ENCODE measurements at regions not wholly inside any gene's neighbourhood (a gene's known extent, or its start where the extent isn't known, plus 50 kb on each side); places are given as distances from the start of the nearest gene placed in this dataset.
A peak's percentile ranks its signal among the peaks of the same experiment; 100 is the strongest.

DNA sequence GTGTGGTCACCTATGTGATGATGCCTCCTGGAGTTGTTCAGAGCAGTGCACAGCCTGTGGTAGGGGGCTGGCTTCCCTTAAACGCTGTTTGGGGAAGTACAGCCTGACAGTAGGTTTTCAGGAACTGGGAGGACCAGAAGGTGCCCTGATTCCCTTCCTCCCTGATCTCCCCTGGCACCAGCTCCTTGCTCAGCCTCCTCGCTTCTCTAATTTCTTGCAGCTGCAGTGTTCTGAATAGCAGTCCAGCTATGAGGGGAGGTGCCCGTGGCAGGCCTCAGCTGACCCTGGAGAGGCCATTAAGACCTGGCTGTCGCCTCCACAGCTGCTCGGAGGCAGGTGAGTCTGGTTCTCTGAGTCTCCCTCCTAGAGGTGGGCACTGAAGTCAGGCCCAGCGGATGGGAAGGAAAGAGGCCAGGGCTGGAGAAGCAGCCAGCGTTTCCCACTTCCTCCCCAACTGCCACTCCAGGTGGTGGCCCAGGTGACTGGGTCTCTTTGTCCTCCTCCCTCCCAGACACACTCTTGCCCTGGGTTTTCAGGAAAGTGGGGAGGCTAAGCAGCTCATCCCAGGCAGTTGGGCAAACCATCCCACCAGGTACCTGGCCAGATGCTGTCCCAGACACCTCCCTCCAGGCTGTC, 52.0 kb upstream of the RPL11 start:
- Mint-ChIP-seq H3K4me3 (no peak overlapping the region), H3K27me3 (no peaks in the 10 kb centered on the region), H3K27ac (no peak overlapping the region), H3K36me3 (ENCODE audit: low read depth) (no peaks in the 10 kb centered on the region), H3K9me3 (no peaks in the 10 kb centered on the region), H3K4me1 (ENCODE audit: low read depth) (peaks cover 21% of the 10 kb centered on the region)
- DNase-seq = no peak

DNA sequence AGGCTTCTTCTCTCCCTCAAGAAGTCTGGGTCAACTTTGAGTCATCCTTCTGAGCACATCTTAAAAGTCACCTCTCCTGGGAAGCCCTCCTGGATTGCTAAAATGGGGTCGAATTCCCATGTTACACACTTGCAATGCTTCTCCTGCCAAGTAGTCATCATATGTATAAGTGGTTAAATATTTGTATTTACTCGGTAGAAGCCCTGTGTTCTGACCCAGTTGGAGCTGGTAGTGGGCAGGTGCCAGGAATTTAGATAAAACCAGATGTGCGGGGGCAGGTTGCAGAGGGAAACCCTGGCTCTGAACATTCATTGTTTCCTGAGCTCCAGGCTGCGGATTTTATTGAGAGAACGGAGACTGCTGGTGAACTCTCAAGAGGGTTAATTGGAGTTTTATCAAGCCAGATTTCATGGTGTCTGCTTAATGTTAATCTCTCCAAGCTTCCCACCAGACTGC, 52.8 kb upstream of the RPL11 start:
- Mint-ChIP-seq H3K36me3 (ENCODE audit: low read depth) (no peaks in the 10 kb centered on the region), H3K27ac (no peak overlapping the region), H3K4me3 (no peak overlapping the region), H3K27me3 (no peaks in the 10 kb centered on the region), H3K4me1 (ENCODE audit: low read depth) (peaks cover 27% of the 10 kb centered on the region), H3K9me3 (no peaks in the 10 kb centered on the region)
- DNase-seq = no peak

DNA sequence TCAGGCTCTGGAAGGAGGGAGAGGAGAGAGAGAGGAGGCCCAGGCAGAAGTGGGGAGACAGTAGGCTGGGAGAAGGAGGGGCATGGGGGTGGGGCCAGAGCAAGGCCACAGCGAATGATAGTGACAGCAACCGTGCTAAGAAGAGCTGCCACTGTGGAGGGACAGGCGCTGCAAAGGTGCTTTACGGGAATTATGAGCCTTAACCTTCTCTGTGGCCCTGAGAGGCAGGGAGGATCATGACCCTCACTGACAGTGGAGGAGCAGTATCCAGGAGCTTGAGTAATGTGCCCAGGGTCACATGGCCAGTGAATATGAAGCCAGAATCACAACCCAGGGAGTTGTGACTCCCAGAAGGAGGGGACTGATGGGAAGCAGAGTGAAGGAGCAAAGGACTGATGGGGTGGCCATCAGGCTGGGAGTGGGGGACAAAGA, 53.4 kb upstream of the RPL11 start:
- H3K4me3 Mint-ChIP-seq = no peak overlapping the region
- H3K4me1 Mint-ChIP-seq (ENCODE audit: low read depth) = peaks cover 27% of the 10 kb centered on the region
- no peaks in the 10 kb centered on the region for H3K27me3 Mint-ChIP-seq
- no peaks in the 10 kb centered on the region for H3K9me3 Mint-ChIP-seq
- no peaks in the 10 kb centered on the region for H3K36me3 Mint-ChIP-seq (ENCODE audit: low read depth)
- DNase-seq = no peak
- no peak overlapping the region for H3K27ac Mint-ChIP-seq

DNA sequence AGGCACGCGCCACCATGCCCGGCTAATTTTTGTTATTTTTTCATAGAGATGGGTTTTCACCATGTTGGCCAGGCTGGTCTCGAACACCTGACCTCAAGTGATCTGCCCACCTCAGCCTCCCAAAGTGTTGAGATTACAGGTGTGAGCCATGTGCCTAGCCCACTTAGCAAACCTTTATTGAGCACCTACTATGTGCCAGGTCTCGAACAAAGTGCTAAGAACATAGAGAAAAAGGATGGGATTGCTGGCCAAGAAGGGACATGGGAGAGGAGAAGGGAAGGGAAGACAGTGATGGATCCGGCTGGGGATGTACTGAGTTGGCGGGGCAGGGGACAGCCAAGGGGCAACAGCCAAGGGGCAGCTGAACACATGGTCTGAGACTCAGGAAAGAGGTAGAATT, 55.6 kb upstream of the RPL11 start:
- no peak overlapping the region for H3K27ac Mint-ChIP-seq
- H3K9me3 Mint-ChIP-seq = no peaks in the 10 kb centered on the region
- H3K4me3 Mint-ChIP-seq = no peak overlapping the region
- H3K36me3 Mint-ChIP-seq (ENCODE audit: low read depth) = no peaks in the 10 kb centered on the region
- peaks cover 27% of the 10 kb centered on the region for H3K4me1 Mint-ChIP-seq (ENCODE audit: low read depth)
- no peak for DNase-seq
- no peaks in the 10 kb centered on the region for H3K27me3 Mint-ChIP-seq

DNA sequence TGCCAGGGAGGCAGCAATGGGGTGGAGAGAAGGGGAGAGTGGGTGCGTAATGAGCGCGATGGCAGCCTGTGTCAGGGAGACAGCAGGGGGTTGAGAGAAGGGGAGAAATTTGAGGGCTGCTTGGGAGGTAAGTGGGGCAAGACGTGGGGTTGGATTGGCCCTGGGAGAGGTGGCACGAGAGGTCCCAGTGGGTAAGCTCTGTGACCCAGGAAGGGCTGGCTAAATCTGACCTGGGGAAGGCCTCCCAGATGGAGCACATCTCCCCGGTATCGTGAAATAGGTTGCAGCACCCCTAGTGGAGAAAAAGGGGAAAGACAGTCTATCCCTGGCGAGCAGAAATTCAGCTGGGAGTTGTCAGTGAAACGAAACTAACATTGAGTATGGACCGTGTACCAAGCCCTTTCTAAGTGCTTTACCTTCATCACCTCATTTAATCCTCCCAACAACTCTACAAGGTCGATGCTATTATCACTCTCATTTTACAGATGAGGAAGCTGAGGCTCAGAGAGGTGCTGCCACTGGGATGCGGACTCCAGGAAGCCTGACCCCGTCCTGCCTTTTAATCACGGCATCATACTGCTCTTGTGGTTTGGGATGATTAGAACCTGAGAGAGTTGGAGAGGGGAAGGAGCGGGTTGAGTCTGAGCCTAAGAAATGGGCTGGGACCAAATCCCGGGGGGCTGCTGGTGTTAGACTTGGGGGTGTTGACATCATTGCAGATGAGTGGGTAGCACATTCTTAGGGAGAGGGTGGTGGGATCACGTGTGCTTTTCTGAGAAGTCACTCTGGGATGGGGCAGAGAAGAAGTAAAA, 56.6 kb upstream of the RPL11 start:
- Mint-ChIP-seq H3K9me3 (no peaks in the 10 kb centered on the region), H3K4me1 (ENCODE audit: low read depth) (peaks cover 31% of the 10 kb centered on the region), H3K36me3 (ENCODE audit: low read depth) (no peaks in the 10 kb centered on the region), H3K27me3 (no peaks in the 10 kb centered on the region), H3K4me3 (peak overlapping the region; percentile 58), H3K27ac (peak overlapping the region; percentile 76)
- peak; percentile 69 for DNase-seq

DNA sequence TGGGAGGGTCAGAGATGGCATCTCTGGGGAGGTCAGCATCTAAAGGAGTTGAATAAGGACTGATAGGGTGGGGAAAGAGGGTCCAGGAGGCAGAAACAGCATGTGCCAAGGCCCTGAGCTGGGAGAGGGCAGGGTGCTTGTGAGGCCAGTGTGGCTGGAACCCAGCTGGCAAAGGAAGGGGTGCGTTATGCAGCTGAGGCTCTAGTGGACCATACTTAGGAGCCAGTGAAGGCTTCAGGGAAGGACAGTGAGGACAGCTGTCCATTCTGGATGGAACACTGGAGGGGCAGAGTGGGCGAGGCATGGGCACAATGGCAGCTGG, 57.1 kb upstream of the RPL11 start:
- Mint-ChIP-seq H3K4me3 (no peak overlapping the region), H3K4me1 (ENCODE audit: low read depth) (peaks cover 35% of the 10 kb centered on the region), H3K27ac (peak overlapping the region; percentile 76), H3K36me3 (ENCODE audit: low read depth) (no peaks in the 10 kb centered on the region), H3K9me3 (no peaks in the 10 kb centered on the region), H3K27me3 (no peaks in the 10 kb centered on the region)
- no peak for DNase-seq

DNA sequence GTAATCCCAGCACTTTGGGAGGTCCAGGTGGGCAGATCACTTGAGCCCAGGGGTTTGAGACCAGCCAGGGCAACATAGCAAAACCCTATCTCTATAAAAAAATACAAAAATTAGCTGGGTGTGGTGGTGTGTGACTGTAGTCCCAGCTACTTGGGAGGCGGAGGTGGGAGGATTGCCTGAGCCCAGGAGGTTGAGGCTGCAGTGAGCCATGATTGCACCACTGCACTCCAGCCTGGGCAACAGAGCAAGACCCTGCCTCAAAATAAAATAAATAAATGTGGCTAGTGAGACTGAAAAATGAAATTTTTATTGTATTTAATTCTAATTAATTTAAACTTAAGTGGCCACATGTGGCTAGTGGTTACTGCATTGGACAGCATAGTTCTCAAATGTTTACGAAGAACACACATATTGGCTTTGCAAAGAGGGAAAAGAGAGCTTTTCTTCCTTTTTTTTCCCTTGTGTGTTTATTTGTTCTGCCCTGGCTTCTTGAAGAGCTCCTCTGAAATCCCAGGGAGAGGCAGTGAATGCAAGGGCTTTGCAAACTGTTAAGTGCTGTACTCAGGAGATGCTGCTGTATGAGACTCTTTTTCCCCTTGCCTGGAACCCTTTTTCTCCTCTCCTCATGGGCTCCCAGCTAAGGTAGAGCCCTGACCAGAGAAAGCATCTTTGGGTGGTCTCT, 59.0 kb upstream of the RPL11 start:
- H3K27me3 Mint-ChIP-seq = no peaks in the 10 kb centered on the region
- H3K27ac Mint-ChIP-seq = peak overlapping the region; percentile 14
- peaks cover 47% of the 10 kb centered on the region for H3K4me1 Mint-ChIP-seq (ENCODE audit: low read depth)
- no peak for DNase-seq
- H3K36me3 Mint-ChIP-seq (ENCODE audit: low read depth) = no peaks in the 10 kb centered on the region
- H3K9me3 Mint-ChIP-seq = no peaks in the 10 kb centered on the region
- H3K4me3 Mint-ChIP-seq = no peak overlapping the region

DNA sequence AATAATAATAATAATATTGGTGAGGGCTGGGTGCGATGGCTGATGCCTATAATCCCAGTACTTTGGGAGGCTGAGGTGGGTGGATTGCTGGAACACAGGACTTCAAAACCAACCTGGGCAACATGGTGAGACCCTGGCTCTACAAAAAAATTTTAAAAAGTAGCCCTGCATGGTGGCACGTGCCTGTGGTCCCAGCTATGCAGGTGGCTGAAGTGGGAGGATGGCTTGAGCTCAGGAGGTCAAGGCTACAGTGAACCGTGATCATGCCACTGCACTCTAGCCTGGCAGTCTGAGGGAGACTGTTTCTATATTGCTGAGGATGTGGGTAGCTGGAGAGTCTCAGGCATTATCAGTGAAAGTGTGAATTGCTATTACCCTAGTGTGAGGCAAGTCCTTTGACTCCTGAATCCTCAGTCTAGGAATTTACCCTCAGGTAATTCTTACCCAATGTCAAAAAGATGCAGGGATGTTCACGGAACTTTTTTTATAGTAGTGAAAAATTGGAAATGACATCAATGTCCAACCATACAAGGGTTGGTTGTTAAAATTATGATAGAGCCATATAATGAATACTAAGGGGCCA, 61.8 kb upstream of the RPL11 start:
- Mint-ChIP-seq H3K27ac (no peak overlapping the region), H3K4me1 (ENCODE audit: low read depth) (peaks cover 50% of the 10 kb centered on the region), H3K27me3 (no peaks in the 10 kb centered on the region), H3K4me3 (no peak overlapping the region), H3K9me3 (peaks cover 3% of the 10 kb centered on the region), H3K36me3 (ENCODE audit: low read depth) (no peaks in the 10 kb centered on the region)
- DNase-seq = no peak

DNA sequence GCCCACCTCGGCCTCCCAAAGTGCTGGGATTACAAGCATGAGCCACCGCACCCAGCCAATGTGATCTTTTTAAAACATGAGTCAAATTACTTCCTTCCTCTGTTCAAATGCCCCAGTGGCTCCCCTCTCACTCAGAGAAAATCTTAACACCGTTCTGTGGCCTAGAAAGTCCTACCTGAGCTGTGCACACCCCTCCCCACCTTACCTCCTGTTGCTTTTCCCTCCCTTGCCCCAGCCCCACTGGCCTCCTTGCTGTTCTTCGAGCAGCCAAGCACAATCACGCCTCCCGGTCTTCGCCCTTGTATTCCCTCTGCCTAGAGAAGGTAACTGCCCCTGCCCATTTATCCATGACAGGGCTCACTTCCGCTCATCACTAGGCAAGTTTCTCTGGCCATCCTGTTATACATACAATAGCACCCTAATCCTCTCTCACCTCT, 62.6 kb upstream of the RPL11 start:
- peak overlapping the region; percentile 71 for H3K27ac Mint-ChIP-seq
- peaks cover 49% of the 10 kb centered on the region for H3K4me1 Mint-ChIP-seq (ENCODE audit: low read depth)
- H3K9me3 Mint-ChIP-seq = peaks cover 6% of the 10 kb centered on the region
- H3K36me3 Mint-ChIP-seq (ENCODE audit: low read depth) = peaks cover 2% of the 10 kb centered on the region
- H3K4me3 Mint-ChIP-seq = no peak overlapping the region
- H3K27me3 Mint-ChIP-seq = no peaks in the 10 kb centered on the region
- no peak for DNase-seq

DNA sequence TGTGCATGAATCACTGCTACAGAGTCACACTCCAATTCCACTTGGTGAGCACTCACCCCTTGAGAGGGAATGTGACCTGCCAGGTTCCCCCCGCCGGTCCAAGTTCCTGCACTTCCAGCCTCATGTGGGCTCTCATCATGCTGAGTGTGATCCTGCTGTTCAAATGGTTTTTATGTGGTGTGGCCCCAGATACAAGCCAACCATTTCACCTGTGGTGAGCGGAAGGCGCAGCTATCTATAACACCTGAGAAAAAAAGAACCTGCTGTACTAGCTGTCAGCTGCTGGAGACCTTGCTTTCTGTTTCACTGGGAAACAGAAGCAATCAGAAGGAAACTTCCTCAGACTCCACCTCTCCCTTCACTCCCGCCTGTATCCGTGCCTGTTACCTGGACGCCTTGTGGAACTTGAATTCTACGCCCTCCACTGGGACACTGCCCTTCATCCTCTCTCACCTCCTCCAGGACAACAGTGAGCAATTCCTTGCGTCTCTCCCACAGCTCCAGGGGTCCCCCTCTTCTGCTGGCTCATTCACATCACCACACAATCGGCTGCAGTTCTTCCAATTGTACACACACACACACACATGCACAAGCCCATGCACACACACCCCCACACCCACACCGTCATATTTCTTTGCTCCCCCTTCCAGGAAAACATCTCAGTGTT, 64.4 kb upstream of the RPL11 start:
- Mint-ChIP-seq H3K9me3 (peaks cover 6% of the 10 kb centered on the region), H3K4me1 (ENCODE audit: low read depth) (peaks cover 61% of the 10 kb centered on the region), H3K4me3 (peak overlapping the region; percentile 69), H3K36me3 (ENCODE audit: low read depth) (peaks cover 2% of the 10 kb centered on the region), H3K27me3 (no peaks in the 10 kb centered on the region), H3K27ac (peak overlapping the region; percentile 56)
- peak; percentile 52 for DNase-seq

DNA sequence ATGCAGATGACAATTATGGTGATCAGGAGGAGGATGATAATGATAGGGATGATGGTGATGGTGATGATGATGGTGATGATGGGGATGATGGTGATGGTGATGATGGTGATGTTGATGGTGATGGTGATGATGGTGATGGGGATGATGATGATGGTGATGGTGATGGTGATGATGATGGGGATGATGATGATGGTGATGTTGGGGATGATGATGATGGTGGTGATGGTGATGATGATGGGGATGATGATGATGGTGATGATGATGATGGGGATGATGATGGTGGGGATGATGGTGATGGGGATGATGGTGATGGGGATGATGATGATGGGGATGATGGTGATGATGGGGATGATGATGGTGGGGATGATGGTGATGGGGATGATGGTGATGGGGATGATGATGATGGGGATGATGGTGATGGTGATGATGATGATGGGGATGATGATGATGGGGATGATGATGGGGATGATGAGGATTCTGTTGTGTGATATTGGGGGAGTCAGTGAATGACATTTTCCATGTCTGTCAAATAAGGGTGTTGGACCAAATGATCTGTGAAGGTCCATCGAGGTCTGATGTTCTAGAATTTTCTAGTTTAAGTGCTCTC, 65.6 kb upstream of the RPL11 start:
- Mint-ChIP-seq H3K4me1 (ENCODE audit: low read depth) (peaks cover 71% of the 10 kb centered on the region), H3K36me3 (ENCODE audit: low read depth) (peaks cover 2% of the 10 kb centered on the region), H3K27ac (no peak overlapping the region), H3K27me3 (no peaks in the 10 kb centered on the region), H3K4me3 (no peak overlapping the region), H3K9me3 (peaks cover 6% of the 10 kb centered on the region)
- no peak for DNase-seq

- no peak overlapping the region for H3K27ac Mint-ChIP-seq
- no peaks in the 10 kb centered on the region for H3K27me3 Mint-ChIP-seq
Observed at GRCh38 chr1:23625459-23625858, 66.1 kb upstream of the RPL11 start.

DNA sequence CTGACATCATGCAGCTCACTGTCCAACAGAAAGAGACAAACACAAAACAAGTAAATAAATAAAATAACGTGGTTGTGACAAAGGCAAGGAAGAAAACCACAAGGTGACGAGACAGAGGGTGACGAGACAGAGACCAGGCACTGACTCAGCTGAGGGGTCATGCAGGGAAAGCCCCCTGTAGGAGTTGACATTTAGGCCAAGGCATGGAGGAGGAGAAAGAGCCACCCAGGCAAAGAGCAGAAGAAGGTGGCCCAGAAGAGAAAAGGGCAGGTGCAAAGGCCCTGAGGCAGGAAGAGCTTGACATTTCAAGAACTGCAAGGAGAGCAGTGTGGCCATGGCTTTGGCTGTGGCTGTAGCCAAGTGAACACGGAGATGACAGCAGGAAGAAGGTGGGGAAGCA, 65.1 kb upstream of the ID3 start:
- Mint-ChIP-seq H3K27me3 (no peaks in the 10 kb centered on the region), H3K4me1 (ENCODE audit: low read depth) (peaks cover 77% of the 10 kb centered on the region), H3K27ac (peak overlapping the region; percentile 91), H3K4me3 (peak overlapping the region; percentile 37), H3K9me3 (peaks cover 6% of the 10 kb centered on the region), H3K36me3 (ENCODE audit: low read depth) (peaks cover 2% of the 10 kb centered on the region)
- peak; percentile 66 for DNase-seq

More at GRCh38 chr1:23625459-23625858, 66.1 kb upstream of the RPL11 start:
- DNase-seq = no peak
- no peak overlapping the region for H3K4me3 Mint-ChIP-seq
- peaks cover 2% of the 10 kb centered on the region for H3K36me3 Mint-ChIP-seq (ENCODE audit: low read depth)
- H3K9me3 Mint-ChIP-seq = peaks cover 6% of the 10 kb centered on the region
- peaks cover 73% of the 10 kb centered on the region for H3K4me1 Mint-ChIP-seq (ENCODE audit: low read depth)

DNA sequence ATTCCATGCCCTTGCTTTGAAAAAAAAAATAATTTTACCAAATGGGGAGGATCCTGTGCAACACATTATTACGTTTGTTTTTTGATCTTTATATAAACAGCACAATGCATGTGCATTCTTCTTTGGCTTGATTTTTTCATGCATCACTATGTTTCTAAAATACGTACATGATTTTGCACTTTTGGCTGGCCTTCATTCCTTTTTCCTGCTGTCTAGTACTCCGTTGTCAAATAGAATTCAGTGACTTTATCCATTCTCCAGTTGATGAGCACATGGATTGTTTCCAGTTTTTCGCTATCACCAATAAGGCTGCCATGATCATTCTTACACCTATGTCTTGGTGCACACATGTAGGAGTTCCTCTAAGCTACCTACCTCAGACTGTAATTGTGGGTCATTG, 63.0 kb upstream of the ID3 start:
- H3K36me3 Mint-ChIP-seq (ENCODE audit: low read depth) = peaks cover 2% of the 10 kb centered on the region
- no peak overlapping the region for H3K4me3 Mint-ChIP-seq
- H3K27me3 Mint-ChIP-seq = no peaks in the 10 kb centered on the region
- DNase-seq = no peak
- H3K4me1 Mint-ChIP-seq (ENCODE audit: low read depth) = peaks cover 81% of the 10 kb centered on the region
- H3K9me3 Mint-ChIP-seq = peaks cover 6% of the 10 kb centered on the region
- no peak overlapping the region for H3K27ac Mint-ChIP-seq

All from activated T-cell treated with anti-CD3 and anti-CD28 coated beads, Interleukin-2, amount 50 U/mL, for 24 hours (primary cell).